ENCODE measurements at regions not wholly inside any gene's neighbourhood (a gene's known extent, or its start where the extent isn't known, plus 50 kb on each side); places are given as distances from the start of the nearest gene placed in this dataset.

DNA sequence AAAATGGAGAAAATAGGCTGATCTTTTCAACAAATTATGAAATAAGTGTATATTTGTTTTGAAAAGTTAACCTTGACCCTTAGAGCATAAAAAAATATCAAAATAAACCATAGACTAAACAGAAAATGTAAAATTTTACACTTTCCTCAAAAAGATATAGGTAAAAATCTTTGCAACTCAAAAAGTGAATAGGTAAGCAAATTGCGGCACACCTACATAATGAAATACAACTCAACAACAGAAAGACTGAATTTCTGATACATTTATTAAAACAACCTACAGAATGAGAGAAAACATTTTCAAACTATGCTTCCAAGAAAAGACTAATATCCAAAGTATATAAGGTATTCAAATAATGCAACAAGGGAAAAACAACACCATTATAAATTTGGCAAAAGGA lies 425.7 kb upstream of the KHDRBS2 start:
- Histone ChIP-seq H3K23ac (ENCODE audit: low read length) (no peak overlapping the region), H2BK15ac (replicated peaks; ENCODE audit: low read depth) (no peak overlapping the region)

DNA sequence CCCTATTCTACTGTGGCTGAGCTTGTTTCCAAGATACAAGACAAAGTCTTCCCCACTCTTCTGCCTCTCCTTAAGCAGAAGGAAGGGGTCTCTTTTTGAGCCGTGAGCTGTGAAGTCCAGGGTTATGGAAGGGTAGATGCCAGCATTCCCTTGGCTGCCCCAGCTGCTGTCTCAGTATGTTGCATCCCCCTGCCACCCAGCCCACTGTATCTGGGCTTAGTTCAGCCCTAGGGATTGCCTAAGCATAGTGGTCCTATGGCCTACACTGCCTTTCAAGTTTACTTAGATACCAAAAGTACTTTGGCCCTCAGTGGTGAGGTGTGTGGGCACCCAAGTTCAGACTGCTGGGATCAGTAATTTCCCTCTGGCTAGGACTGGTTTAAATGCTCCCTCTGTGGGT lies 421.9 kb upstream of the KHDRBS2 start:
- Histone ChIP-seq H3K79me2 (ENCODE audit: control insufficient read depth, insufficient read depth, low read length) (no peaks in the 10 kb centered on the region), H3K79me1 (ENCODE audit: low read length) (no peaks in the 10 kb centered on the region), H3K36me3 (ENCODE audit: control insufficient read depth, insufficient read depth, low read length) (no peaks in the 10 kb centered on the region), H3K23ac (ENCODE audit: low read length) (no peak overlapping the region), H2BK5ac (ENCODE audit: low read length) (no peak overlapping the region), H2BK15ac (replicated peaks; ENCODE audit: low read depth) (no peak overlapping the region), H2BK120ac (ENCODE audit: low read depth, low read length) (no peak overlapping the region), H3K27me3 (ENCODE audit: insufficient read depth, low read length, poor library complexity) (no peaks in the 10 kb centered on the region), H3K18ac (ENCODE audit: low read length) (no peak overlapping the region), H3K4ac (ENCODE audit: low read depth, low read length) (no peak overlapping the region), H3K56ac (ENCODE audit: low read length) (no peak overlapping the region), H4K5ac (ENCODE audit: low read length) (no peak overlapping the region), H2AK5ac (ENCODE audit: low read length) (no peak overlapping the region), H3K9ac (ENCODE audit: low read length) (no peak overlapping the region), H4K8ac (ENCODE audit: low read depth, low read length) (no peak overlapping the region), H3K4me2 (ENCODE audit: low read length) (no peak overlapping the region), H3K27ac (ENCODE audit: low read depth, low read length) (no peak overlapping the region), H3K4me1 (ENCODE audit: control insufficient read depth, low read depth, low read length) (no peaks in the 10 kb centered on the region), H3K4me3 (ENCODE audit: low read length) (no peak overlapping the region)
- WGBS (ENCODE audit: extremely low coverage, insufficient coverage, low lambda C conversion rate): no CpG with 5 or more reads among the region's 1 CpG
- no peak for DNase-seq

More for the DNA sequence above, 425.7 kb upstream of the KHDRBS2 start:
- no peak overlapping the region for H4K5ac ChIP-seq (ENCODE audit: low read length)
- H3K27ac ChIP-seq (ENCODE audit: low read depth, low read length): no peak overlapping the region
- H2BK120ac ChIP-seq (ENCODE audit: low read depth, low read length): no peak overlapping the region
- H3K4me1 ChIP-seq (ENCODE audit: control insufficient read depth, low read depth, low read length): no peaks in the 10 kb centered on the region
- no peak overlapping the region for H3K9ac ChIP-seq (ENCODE audit: low read length)
- no peak overlapping the region for H2BK5ac ChIP-seq (ENCODE audit: low read length)
- H4K8ac ChIP-seq (ENCODE audit: low read depth, low read length): no peak overlapping the region
- H3K56ac ChIP-seq (ENCODE audit: low read length): no peak overlapping the region
- WGBS (ENCODE audit: extremely low coverage, insufficient coverage, low lambda C conversion rate): no CpG with 5 or more reads among the region's 1 CpG
- no peak for DNase-seq
- no peaks in the 10 kb centered on the region for H3K27me3 ChIP-seq (ENCODE audit: insufficient read depth, low read length, poor library complexity)
- no peaks in the 10 kb centered on the region for H3K79me2 ChIP-seq (ENCODE audit: control insufficient read depth, insufficient read depth, low read length)
- H3K4me3 ChIP-seq (ENCODE audit: low read length): no peak overlapping the region
- no peak overlapping the region for H3K18ac ChIP-seq (ENCODE audit: low read length)
- H3K36me3 ChIP-seq (ENCODE audit: control insufficient read depth, insufficient read depth, low read length): no peaks in the 10 kb centered on the region
- no peak overlapping the region for H2AK5ac ChIP-seq (ENCODE audit: low read length)
- H3K4me2 ChIP-seq (ENCODE audit: low read length): no peak overlapping the region
- no peak overlapping the region for H3K4ac ChIP-seq (ENCODE audit: low read depth, low read length)
- no peaks in the 10 kb centered on the region for H3K79me1 ChIP-seq (ENCODE audit: low read length)

DNA sequence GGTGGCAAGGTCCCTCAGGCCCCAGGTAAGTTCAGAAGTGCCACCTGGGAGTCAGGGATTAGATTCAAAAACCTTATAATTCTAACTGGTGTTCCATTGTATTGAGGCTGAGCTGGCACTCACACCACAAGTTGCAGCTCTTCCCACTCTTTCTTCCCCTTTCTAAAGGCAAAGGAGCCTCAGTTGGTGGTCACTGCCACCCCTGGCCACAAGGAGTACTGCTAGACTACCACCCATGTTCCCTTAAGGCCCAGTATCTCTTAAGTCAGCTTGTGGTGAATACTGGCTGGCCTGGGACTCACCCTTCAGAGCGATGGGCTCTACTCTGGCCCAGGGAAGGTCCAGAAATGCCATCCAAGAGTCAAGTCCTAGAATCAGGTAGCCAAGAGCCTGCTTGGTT lies 421.1 kb upstream of the KHDRBS2 start:
- Histone ChIP-seq H3K27ac (ENCODE audit: low read depth, low read length) (no peak overlapping the region), H3K79me1 (ENCODE audit: low read length) (no peaks in the 10 kb centered on the region), H3K56ac (ENCODE audit: low read length) (no peak overlapping the region), H3K23ac (ENCODE audit: low read length) (no peak overlapping the region), H3K4me2 (ENCODE audit: low read length) (no peak overlapping the region), H2BK15ac (replicated peaks; ENCODE audit: low read depth) (no peak overlapping the region), H3K4me3 (ENCODE audit: low read length) (no peak overlapping the region), H3K27me3 (ENCODE audit: insufficient read depth, low read length, poor library complexity) (no peaks in the 10 kb centered on the region), H2BK120ac (ENCODE audit: low read depth, low read length) (no peak overlapping the region), H3K18ac (ENCODE audit: low read length) (no peak overlapping the region), H2BK5ac (ENCODE audit: low read length) (no peak overlapping the region), H3K9ac (ENCODE audit: low read length) (no peak overlapping the region), H3K79me2 (ENCODE audit: control insufficient read depth, insufficient read depth, low read length) (no peaks in the 10 kb centered on the region), H3K4ac (ENCODE audit: low read depth, low read length) (no peak overlapping the region), H4K8ac (ENCODE audit: low read depth, low read length) (no peak overlapping the region), H3K36me3 (ENCODE audit: control insufficient read depth, insufficient read depth, low read length) (no peaks in the 10 kb centered on the region), H3K4me1 (ENCODE audit: control insufficient read depth, low read depth, low read length) (no peaks in the 10 kb centered on the region), H2AK5ac (ENCODE audit: low read length) (no peak overlapping the region), H4K5ac (ENCODE audit: low read length) (no peak overlapping the region)
- WGBS (ENCODE audit: extremely low coverage, insufficient coverage, low lambda C conversion rate): no CpG with 5 or more reads among the region's 1 CpG
- DNase-seq: peak; percentile 54

DNA sequence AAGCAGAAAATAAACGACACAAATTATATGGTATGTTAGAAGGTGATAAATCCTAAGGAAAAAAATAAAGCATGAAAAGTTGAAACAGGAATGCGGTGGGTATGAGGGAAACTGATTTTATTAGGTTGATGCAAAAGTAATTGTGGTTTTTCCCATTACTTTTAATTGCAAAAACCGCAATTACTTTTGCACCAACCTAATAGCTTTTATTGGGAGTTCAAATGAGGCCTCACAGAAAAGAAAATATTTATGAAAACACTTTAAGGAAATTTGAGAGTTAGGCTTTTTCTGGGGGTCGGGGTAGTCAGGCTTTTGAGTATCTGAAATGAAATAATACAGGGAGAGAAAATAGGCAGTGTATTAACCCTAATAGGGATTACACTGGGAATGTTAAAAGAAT lies 397.0 kb upstream of the KHDRBS2 start:
- no peak overlapping the region for H3K56ac ChIP-seq (ENCODE audit: low read length)

DNA sequence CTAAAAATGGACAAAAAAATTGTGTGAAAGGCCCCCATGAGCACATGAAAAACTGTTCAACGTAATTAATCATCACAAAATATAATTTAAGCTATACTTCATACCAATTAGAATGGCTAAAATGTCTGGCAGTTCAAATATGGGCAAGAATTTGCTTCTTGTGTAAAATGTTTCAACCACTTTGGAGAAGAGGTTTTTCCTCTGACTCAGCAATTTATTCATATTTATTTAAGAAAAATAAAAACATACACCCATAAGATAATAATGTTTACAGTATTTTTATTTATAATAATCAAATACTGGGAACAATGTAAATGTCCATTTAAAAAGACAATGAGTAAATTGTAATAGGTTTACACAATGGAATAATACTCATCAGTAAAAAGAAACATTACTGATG lies 395.1 kb upstream of the KHDRBS2 start:
- no peak overlapping the region for H2BK5ac ChIP-seq (ENCODE audit: low read length)
- no peaks in the 10 kb centered on the region for H3K79me2 ChIP-seq (ENCODE audit: control insufficient read depth, insufficient read depth, low read length)
- no peaks in the 10 kb centered on the region for H3K36me3 ChIP-seq (ENCODE audit: control insufficient read depth, insufficient read depth, low read length)
- no peak overlapping the region for H3K56ac ChIP-seq (ENCODE audit: low read length)
- H3K18ac ChIP-seq (ENCODE audit: low read length): no peak overlapping the region
- H3K9ac ChIP-seq (ENCODE audit: low read length): no peak overlapping the region
- H3K4me2 ChIP-seq (ENCODE audit: low read length): no peak overlapping the region
- DNase-seq: no peak
- H3K4me1 ChIP-seq (ENCODE audit: control insufficient read depth, low read depth, low read length): no peaks in the 10 kb centered on the region
- WGBS (ENCODE audit: extremely low coverage, insufficient coverage, low lambda C conversion rate): no CpG with 5 or more reads among the region's 1 CpG
- H4K8ac ChIP-seq (ENCODE audit: low read depth, low read length): no peak overlapping the region
- H3K79me1 ChIP-seq (ENCODE audit: low read length): no peaks in the 10 kb centered on the region
- no peaks in the 10 kb centered on the region for H3K27me3 ChIP-seq (ENCODE audit: insufficient read depth, low read length, poor library complexity)
- H3K4me3 ChIP-seq (ENCODE audit: low read length): no peak overlapping the region
- H3K4ac ChIP-seq (ENCODE audit: low read depth, low read length): no peak overlapping the region
- no peak overlapping the region for H3K27ac ChIP-seq (ENCODE audit: low read depth, low read length)
- no peak overlapping the region for H2BK15ac ChIP-seq (replicated peaks; ENCODE audit: low read depth)
- no peak overlapping the region for H2AK5ac ChIP-seq (ENCODE audit: low read length)
- no peak overlapping the region for H3K23ac ChIP-seq (ENCODE audit: low read length)
- H2BK120ac ChIP-seq (ENCODE audit: low read depth, low read length): no peak overlapping the region
- H4K5ac ChIP-seq (ENCODE audit: low read length): no peak overlapping the region

More for the DNA sequence above, 397.0 kb upstream of the KHDRBS2 start:
- no peak overlapping the region for H2BK5ac ChIP-seq (ENCODE audit: low read length)
- H2AK5ac ChIP-seq (ENCODE audit: low read length): no peak overlapping the region
- H3K79me1 ChIP-seq (ENCODE audit: low read length): no peaks in the 10 kb centered on the region
- no peaks in the 10 kb centered on the region for H3K79me2 ChIP-seq (ENCODE audit: control insufficient read depth, insufficient read depth, low read length)
- DNase-seq: no peak
- H2BK15ac ChIP-seq (replicated peaks; ENCODE audit: low read depth): no peak overlapping the region
- no peak overlapping the region for H3K23ac ChIP-seq (ENCODE audit: low read length)
- H3K9ac ChIP-seq (ENCODE audit: low read length): no peak overlapping the region
- H2BK120ac ChIP-seq (ENCODE audit: low read depth, low read length): no peak overlapping the region
- no peak overlapping the region for H4K5ac ChIP-seq (ENCODE audit: low read length)
- no CpG with 5 or more reads among the region's 4 CpGs for WGBS (ENCODE audit: extremely low coverage, insufficient coverage, low lambda C conversion rate)
- no peaks in the 10 kb centered on the region for H3K27me3 ChIP-seq (ENCODE audit: insufficient read depth, low read length, poor library complexity)
- H3K36me3 ChIP-seq (ENCODE audit: control insufficient read depth, insufficient read depth, low read length): no peaks in the 10 kb centered on the region
- H3K4me3 ChIP-seq (ENCODE audit: low read length): no peak overlapping the region
- H4K8ac ChIP-seq (ENCODE audit: low read depth, low read length): no peak overlapping the region
- H3K4me2 ChIP-seq (ENCODE audit: low read length): no peak overlapping the region
- no peak overlapping the region for H3K27ac ChIP-seq (ENCODE audit: low read depth, low read length)
- no peak overlapping the region for H3K4ac ChIP-seq (ENCODE audit: low read depth, low read length)
- no peaks in the 10 kb centered on the region for H3K4me1 ChIP-seq (ENCODE audit: control insufficient read depth, low read depth, low read length)
- H3K18ac ChIP-seq (ENCODE audit: low read length): no peak overlapping the region

DNA sequence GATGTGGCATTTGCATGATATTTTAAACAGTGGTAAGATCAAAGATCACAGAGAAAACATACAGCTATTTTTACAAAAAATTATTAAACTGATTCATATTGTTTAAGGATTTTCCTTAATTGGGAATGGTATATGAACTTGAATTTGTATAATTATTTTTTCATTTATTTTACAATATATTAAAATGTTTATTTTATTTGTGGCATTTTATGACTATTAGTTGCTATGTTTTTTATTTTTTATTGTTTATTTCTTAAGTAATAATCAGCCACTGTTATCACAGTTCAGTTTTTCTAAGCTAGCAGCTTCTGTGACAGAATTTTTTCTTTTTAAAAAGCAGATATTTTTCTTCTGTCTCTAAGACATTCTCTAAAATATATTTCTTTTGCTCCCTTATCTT lies 387.0 kb upstream of the KHDRBS2 start:
- Histone ChIP-seq H3K18ac (ENCODE audit: low read length) (no peak overlapping the region), H3K4ac (ENCODE audit: low read depth, low read length) (no peak overlapping the region), H2BK15ac (replicated peaks; ENCODE audit: low read depth) (no peak overlapping the region), H3K23ac (ENCODE audit: low read length) (no peak overlapping the region), H3K4me3 (ENCODE audit: low read length) (no peak overlapping the region), H3K4me1 (ENCODE audit: control insufficient read depth, low read depth, low read length) (no peaks in the 10 kb centered on the region), H3K36me3 (ENCODE audit: control insufficient read depth, insufficient read depth, low read length) (no peaks in the 10 kb centered on the region), H3K27me3 (ENCODE audit: insufficient read depth, low read length, poor library complexity) (no peaks in the 10 kb centered on the region), H3K9ac (ENCODE audit: low read length) (no peak overlapping the region), H3K27ac (ENCODE audit: low read depth, low read length) (no peak overlapping the region), H4K5ac (ENCODE audit: low read length) (no peak overlapping the region), H3K4me2 (ENCODE audit: low read length) (no peak overlapping the region), H4K8ac (ENCODE audit: low read depth, low read length) (no peak overlapping the region), H3K79me2 (ENCODE audit: control insufficient read depth, insufficient read depth, low read length) (no peaks in the 10 kb centered on the region), H2AK5ac (ENCODE audit: low read length) (no peak overlapping the region), H3K56ac (ENCODE audit: low read length) (no peak overlapping the region), H2BK120ac (ENCODE audit: low read depth, low read length) (no peak overlapping the region), H2BK5ac (ENCODE audit: low read length) (no peak overlapping the region), H3K79me1 (ENCODE audit: low read length) (no peaks in the 10 kb centered on the region)
- DNase-seq: no peak

All from mesendoderm (in vitro differentiated cells).